Stimulated activated CD8-positive, alpha-beta memory T cell treated with anti-CD3 and anti-CD28 coated beads, Interleukin-4, amount 100 ng/mL, for 24 hours (primary cell): ENCODE measurements at regions not wholly inside any gene's neighbourhood (a gene's known extent, or its start where the extent isn't known, plus 50 kb on each side); places are given as distances from the start of the nearest gene placed in this dataset.

Experiments
- DNase-seq: peaks from one replicate; pipeline ENCODE4 v3.0.0-alpha.2; 2020; ENCODE audit warnings: low read depth

DNA sequence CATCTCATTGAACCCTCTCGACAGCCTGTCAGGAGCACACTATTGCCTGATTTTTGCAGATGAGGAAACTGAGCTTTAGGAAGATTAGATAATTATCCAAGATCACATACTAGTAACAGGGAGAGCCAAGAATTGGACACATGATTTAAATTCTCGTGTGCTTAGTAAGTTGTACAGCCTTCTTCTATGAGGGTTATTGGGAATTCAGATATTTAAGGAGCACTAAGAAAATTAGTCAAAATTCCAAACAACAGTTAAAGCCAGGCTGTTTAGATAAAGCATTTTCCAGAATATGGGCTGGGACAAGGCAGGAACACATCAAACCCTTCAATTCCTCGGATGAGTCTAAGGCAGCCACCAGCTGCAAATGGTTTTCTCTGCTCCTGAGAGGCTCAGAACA lies 148.8 kb downstream of the TMEM30B start:
- no peak for DNase-seq

DNA sequence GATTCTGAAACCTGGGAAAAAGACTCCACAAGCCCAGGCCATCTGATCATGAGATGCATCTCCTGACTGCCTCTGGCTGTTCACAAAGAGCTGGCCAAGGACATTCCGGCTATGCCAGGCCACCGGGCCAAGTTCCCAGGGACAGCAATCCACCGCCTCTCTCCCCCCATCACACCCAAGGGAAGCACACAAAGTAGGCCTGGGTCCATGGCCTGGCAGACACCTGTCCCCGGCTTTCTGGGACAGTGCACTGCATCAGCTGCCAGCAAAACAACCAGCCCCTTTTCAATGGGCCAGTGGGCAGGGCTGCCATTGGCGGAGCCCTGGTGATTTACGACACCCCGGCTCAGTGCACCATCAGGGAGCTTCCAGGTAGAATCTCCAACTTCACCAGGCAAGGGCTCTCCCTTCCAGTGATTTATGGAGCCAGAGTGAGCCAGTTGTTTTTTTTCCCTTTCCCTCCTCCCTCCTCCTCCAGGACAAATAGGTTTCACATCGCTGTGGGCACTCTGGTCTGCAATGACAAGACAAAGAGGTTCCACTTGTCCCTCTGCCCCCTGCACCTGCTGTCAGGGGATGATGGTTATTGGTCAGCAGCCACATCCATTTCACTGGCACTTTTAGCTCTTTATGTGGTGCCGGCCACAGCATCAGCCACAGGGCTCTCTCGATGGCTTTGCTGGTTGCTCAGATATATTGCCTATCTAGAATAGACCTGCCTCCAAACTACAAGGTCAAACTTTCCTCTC lies 149.6 kb downstream of the SLC38A6 start:
- DNase-seq, result no peak

GRCh38 chr14:61129168-61129745 lies 148.2 kb downstream of the SLC38A6 start:
- DNase-seq, result no peak

DNA sequence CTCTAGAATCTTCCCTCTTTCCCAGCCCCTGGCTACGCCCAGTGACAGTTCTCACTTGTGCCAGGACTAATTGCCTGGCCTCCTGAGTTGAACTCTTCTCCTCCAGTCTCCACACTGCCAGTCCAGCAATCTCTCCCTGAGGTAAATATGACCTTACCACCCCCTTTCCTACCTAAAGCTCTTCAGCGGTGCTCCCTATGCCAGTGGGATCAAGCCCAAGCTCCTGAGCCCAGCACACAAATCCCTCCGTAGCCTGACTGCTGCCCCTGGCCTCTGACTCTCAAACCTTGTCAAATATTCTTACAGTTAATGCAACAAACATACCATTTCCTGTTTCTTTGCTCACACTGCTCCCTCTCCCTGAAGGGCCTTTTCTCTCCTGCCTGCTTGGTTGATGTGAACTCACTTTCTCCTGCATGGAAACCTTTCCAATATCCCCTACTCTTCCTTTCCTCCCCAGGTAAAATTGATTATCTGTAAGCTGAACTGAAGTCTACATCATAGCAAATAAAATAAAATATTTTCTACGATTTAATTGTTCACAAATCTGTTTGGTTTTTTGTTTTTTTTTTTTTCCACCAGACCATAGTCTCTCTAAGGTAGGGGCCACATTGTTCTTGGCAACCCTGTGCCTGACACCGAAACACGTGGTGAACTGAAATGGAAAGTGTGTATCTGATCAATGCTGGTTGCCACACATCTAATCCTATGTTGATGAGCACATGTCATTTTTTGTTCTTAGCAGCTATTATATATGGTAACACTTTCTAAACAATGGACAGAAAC lies 147.5 kb downstream of the SLC38A6 start:
- no peak for DNase-seq

DNA sequence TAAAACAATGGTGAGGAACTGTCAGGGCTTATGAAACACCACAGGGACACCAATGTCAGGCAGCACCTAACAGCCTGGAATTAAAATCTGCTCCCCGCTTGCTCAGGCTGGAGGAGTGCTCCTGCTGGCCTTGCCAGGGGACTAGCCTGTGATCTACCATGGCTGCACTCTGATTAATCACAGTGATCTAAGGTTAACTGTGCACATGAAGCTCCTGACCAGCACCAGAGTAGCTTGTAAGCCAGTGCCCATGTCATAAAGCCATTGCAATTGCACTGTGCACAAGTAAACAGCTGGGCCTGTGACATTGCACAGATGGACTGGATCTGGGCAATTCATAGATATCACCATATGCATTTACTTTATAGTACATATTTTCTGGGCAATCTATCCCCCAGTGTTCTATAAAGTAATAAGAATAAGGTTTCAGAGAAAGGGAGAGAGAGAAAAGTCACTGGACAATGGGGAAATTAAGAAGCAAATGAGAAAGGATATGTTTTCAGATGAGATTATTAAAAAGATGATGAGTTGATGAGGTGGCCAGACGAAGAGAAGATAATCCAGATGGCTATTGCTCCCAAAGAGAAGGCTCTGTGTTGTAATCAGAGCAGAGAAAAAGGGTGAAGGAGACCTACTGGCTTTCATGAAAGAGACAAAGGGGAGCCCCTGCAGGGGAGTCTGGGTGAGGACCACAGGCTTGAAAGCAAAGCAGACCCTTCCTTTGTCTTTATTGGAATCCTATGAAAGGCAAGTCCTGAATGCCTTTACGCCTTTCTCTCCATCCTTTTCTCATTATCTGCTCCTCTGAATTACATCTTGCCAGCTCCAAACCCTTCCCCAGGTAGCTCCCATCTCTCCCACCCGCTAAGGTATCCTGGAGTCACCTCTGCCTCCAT lies 145.8 kb downstream of the SLC38A6 start:
- DNase-seq, result no peak

DNA sequence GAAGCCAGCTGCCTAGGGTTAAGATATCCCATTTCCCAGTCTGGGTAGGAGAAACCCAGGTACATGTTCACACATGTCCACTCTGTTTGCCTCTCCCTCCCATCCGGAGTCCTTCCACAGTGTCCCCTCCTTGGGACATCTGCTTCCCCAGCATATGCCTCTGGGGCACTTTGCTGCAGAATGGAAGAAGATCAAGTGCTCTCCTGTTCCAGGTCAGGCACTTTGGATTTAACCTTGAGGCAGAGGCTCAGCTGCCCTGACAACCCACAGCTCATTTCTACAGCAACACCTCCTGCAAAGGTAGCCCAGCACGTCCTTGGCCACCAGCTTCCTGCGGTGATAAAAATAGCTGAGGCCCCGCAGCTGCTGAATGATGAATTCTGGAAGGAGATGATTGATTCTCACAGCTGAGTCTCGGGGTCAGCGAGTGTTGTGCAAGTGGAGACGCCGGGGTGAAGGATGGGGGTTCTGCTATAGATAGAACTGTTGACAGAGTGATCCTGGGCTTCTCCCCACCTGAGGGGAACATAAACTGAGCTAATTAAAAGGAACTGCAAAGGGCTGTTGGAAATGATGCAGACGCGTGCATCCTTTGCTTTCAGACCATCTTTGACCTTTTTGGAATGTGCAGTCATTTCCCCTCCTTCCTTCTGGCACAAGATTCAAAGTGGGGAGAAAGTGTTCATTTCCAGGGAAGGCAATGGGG lies 145.0 kb downstream of the SLC38A6 start:
- DNase-seq, result no peak

- no peak for DNase-seq
Measured at GRCh38 chr14:61125041-61125866, 144.2 kb downstream of the SLC38A6 start.

- DNase-seq, result no peak
Measured at GRCh38 chr14:61122862-61123261, 141.8 kb downstream of the SLC38A6 start.

- no peak for DNase-seq
Measured at GRCh38 chr14:61121355-61121787, 140.3 kb downstream of the SLC38A6 start.

GRCh38 chr14:61120576-61120975 lies 139.5 kb downstream of the SLC38A6 start:
- DNase-seq, result no peak

GRCh38 chr14:61119006-61119405 lies 138.0 kb downstream of the SLC38A6 start:
- DNase-seq, result no peak

DNA sequence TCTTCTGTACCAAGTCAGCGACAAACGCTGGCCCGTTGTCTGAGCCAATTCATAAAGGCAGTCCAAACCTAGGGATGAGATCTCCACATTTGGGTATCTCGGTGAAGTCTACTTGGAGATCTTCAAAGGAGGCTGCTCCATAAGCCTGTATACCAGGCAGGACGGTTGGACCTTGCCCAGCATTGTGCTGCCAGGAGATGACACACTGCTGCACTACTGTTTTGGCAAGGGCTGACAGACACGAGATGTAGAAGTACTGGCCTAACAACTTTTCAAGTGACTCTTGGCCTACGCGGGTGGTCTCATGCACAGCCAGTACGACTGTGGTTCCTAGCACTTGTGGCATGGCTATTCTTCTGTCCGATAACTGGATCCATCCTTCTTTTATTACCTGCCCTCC lies 135.3 kb downstream of the SLC38A6 start:
- DNase-seq, result no peak

- DNase-seq, result no peak
Measured at GRCh38 chr14:61113561-61114225, 132.6 kb downstream of the SLC38A6 start.

- no peak for DNase-seq
Measured at GRCh38 chr14:61112506-61112905, 131.5 kb downstream of the SLC38A6 start.

- DNase-seq, result no peak
Measured at GRCh38 chr14:61111731-61112130, 130.7 kb downstream of the SLC38A6 start.

GRCh38 chr14:61111209-61111665 lies 130.2 kb downstream of the SLC38A6 start:
- DNase-seq, result no peak

- DNase-seq, result no peak
Measured at GRCh38 chr14:61110316-61111082, 129.5 kb downstream of the SLC38A6 start.

- no peak for DNase-seq
Measured at GRCh38 chr14:61109288-61109687, 128.2 kb downstream of the SLC38A6 start.
